Loucy (cell line): ENCODE measurements at regions not wholly inside any gene's neighbourhood (a gene's known extent, or its start where the extent isn't known, plus 50 kb on each side); places are given as distances from the start of the nearest gene placed in this dataset.
A peak's percentile ranks its signal among the peaks of the same experiment; 100 is the strongest.

Experiments used
- H2AFZ ChIP-seq: fragments of 200-600 bp; sonication (generic); 2 replicates; pipeline ENCODE4 v1.6.0; 2016; ENCODE audit warnings: antibody characterized with exemption, mild to moderate bottlenecking, low read length, moderate library complexity
- H3F3A ChIP-seq: fragments of 200-600 bp; 2 replicates; pipeline ENCODE4 v1.6.0; 2016; ENCODE audit warnings: antibody characterized with exemption, low read depth, mild to moderate bottlenecking
- H3K27me3 ChIP-seq: fragments of 200-600 bp; sonication (generic); 2 replicates; pipeline ENCODE4 v1.6.1; 2014; ENCODE audit warnings: low read length, mild to moderate bottlenecking; ENCODE audit not compliant: insufficient read depth, poor library complexity, severe bottlenecking
- H3K36me3 ChIP-seq: fragments of 200-600 bp; sonication (generic); 2 replicates; pipeline ENCODE4 v1.6.1; 2016; ENCODE audit warnings: low read length; ENCODE audit not compliant: insufficient read depth
- H3K4me1 ChIP-seq: fragments of 200-600 bp; sonication (generic); 2 replicates; pipeline ENCODE4 v1.5.1; 2014; ENCODE audit warnings: low read length, mild to moderate bottlenecking; ENCODE audit not compliant: insufficient read depth, poor library complexity, severe bottlenecking
- H3K4me2 ChIP-seq: fragments of 200-600 bp; sonication (generic); 2 replicates; pipeline ENCODE4 v1.6.0; 2014; ENCODE audit warnings: antibody characterized with exemption, low read length, low read depth, mild to moderate bottlenecking; ENCODE audit not compliant: poor library complexity, severe bottlenecking
- H3K4me3 ChIP-seq: fragments of 200-600 bp; sonication (generic); 2 replicates; pipeline ENCODE4 v1.5.1; 2014; ENCODE audit warnings: low read length, mild to moderate bottlenecking, mixed read lengths; ENCODE audit not compliant: poor library complexity, severe bottlenecking
- H3K79me2 ChIP-seq: fragments of 200-600 bp; sonication (generic); 2 replicates; pipeline ENCODE4 v1.6.1; 2014; ENCODE audit warnings: low read length; ENCODE audit not compliant: insufficient read depth
- H3K9ac ChIP-seq: fragments of 200-600 bp; sonication (generic); 2 replicates; pipeline ENCODE4 v1.6.0; 2014; ENCODE audit warnings: mild to moderate bottlenecking, low read depth, low read length, moderate library complexity; ENCODE audit not compliant: poor library complexity, severe bottlenecking
- H3K9me2 ChIP-seq: fragments of 200-600 bp; sonication (generic); replicated peaks from 2 replicates; pipeline ENCODE4 v1.6.1; 2016; ENCODE audit warnings: low read depth, low read length, mixed read lengths
- H3K9me3 ChIP-seq: fragments of 200-600 bp; sonication (generic); 2 replicates; pipeline ENCODE4 v1.6.1; 2014; ENCODE audit warnings: mild to moderate bottlenecking, antibody characterized with exemption, low read length, low read depth; ENCODE audit not compliant: insufficient read depth
- H4K20me1 ChIP-seq: fragments of 200-600 bp; sonication (generic); 2 replicates; pipeline ENCODE4 v1.6.0; 2014; ENCODE audit warnings: antibody characterized with exemption, low read length, mild to moderate bottlenecking; ENCODE audit not compliant: insufficient read depth, poor library complexity, severe bottlenecking
- EZH2phosphoT487 ChIP-seq: fragments of 200-600 bp; IDR thresholded peaks from 2 replicates; pipeline ENCODE4 v1.6.1; 2018; ENCODE audit warnings: antibody characterized with exemption, mild to moderate bottlenecking, moderate library complexity, borderline replicate concordance
- TF ChIP-seq, protein P1 (sequence below): fragments of 200-600 bp; sonication (generic); conservative IDR thresholded peaks from 2 replicates; pipeline ENCODE4 v1.5.1; 2014; ENCODE audit warnings: mild to moderate bottlenecking, antibody characterized with exemption, low read length

DNA sequence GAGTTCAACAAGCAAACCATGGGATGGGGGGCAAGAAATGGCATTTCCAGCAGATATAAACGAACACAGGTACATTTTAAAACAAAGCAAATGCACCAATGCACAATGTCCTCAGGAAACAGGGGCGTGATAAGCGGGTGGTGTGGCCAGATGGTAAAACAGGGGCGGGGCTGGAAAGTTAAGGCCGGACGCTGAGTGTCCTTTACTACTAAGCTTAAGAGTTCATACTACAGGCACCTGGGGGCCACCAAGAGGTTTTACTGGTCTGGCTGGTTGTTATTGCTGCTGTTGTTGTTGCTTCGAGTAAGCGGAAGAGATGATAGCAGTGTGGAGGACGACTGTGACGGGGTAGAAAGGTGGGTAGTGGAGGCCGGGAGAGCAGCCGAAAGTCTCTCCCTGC is 99.8 kb downstream of the ATPSCKMT start:
- no peaks in the 10 kb centered on the region for H3K9me2 ChIP-seq
- no peak overlapping the region for H3K4me3 ChIP-seq
- no peaks in the 10 kb centered on the region for H3K9me3 ChIP-seq
- H3K4me1 ChIP-seq, result no peaks in the 10 kb centered on the region
- no peaks in the 10 kb centered on the region for H4K20me1 ChIP-seq
- H3K79me2 ChIP-seq, result no peaks in the 10 kb centered on the region
- no peak overlapping the region for H2AFZ ChIP-seq
- H3K9ac ChIP-seq, result no peak overlapping the region
- no peaks in the 10 kb centered on the region for H3F3A ChIP-seq
- H3K27me3 ChIP-seq, result no peaks in the 10 kb centered on the region
- no peaks in the 10 kb centered on the region for H3K36me3 ChIP-seq
- TF ChIP-seq EZH2phosphoT487, result no peak
- TF ChIP-seq, protein P1, sequence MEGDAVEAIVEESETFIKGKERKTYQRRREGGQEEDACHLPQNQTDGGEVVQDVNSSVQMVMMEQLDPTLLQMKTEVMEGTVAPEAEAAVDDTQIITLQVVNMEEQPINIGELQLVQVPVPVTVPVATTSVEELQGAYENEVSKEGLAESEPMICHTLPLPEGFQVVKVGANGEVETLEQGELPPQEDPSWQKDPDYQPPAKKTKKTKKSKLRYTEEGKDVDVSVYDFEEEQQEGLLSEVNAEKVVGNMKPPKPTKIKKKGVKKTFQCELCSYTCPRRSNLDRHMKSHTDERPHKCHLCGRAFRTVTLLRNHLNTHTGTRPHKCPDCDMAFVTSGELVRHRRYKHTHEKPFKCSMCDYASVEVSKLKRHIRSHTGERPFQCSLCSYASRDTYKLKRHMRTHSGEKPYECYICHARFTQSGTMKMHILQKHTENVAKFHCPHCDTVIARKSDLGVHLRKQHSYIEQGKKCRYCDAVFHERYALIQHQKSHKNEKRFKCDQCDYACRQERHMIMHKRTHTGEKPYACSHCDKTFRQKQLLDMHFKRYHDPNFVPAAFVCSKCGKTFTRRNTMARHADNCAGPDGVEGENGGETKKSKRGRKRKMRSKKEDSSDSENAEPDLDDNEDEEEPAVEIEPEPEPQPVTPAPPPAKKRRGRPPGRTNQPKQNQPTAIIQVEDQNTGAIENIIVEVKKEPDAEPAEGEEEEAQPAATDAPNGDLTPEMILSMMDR, result no peak
- no peak overlapping the region for H3K4me2 ChIP-seq

DNA sequence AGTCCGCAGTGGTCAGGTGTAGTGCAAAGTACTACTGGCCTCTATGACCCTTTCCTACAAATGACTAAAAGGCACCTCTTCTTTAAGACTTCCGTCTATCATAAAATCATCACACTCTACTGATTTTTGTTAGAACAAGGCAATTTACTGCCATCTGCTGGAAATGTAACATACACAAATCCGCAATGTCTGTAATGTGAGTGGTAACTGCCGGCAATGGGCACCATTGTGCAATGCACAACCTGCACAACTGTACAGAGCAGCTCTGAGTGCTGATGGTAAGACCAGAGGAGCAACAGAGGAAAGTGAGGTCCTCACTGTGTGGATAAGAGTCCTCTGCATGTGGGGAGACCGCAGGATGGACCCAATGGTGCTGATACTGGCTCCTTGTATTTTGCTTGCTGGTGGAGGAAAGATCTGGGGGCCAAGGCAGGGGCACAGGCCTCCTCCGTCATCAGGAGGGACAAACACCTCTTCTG is 103.7 kb downstream of the ATPSCKMT start:
- no peaks in the 10 kb centered on the region for H3K36me3 ChIP-seq
- H3K27me3 ChIP-seq, result no peaks in the 10 kb centered on the region
- H2AFZ ChIP-seq, result no peak overlapping the region
- no peaks in the 10 kb centered on the region for H4K20me1 ChIP-seq
- no peak for TF ChIP-seq EZH2phosphoT487
- TF ChIP-seq, protein P1, result peak; percentile 62
- no peak overlapping the region for H3K4me2 ChIP-seq
- no peak overlapping the region for H3K9ac ChIP-seq
- H3K4me1 ChIP-seq, result no peaks in the 10 kb centered on the region
- no peaks in the 10 kb centered on the region for H3K9me3 ChIP-seq
- H3K9me2 ChIP-seq, result no peaks in the 10 kb centered on the region
- no peaks in the 10 kb centered on the region for H3F3A ChIP-seq
- H3K79me2 ChIP-seq, result no peaks in the 10 kb centered on the region
- H3K4me3 ChIP-seq, result no peak overlapping the region

DNA sequence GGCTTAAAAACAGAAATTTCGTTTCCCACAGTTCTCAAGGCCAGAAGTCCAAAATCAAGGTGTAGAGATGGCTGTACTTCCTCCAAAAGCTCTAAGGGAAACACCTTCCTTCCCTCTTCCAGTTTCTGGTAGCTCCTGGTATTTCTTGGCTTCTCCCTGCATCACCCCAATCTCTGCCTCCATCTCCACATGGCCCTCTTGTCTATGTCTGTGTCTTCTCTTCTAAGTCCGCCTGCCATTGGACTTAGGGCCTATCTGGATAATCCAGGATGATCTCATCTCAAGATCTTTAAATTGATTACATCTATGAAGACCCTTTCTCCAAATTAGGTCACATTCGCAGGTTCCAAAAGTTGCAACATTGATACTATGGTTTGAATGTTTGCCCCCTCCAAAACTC is 105.6 kb downstream of the ATPSCKMT start:
- Histone ChIP-seq H3K9me3 (no peaks in the 10 kb centered on the region), H3K4me3 (no peak overlapping the region), H3K27me3 (no peaks in the 10 kb centered on the region), H3K36me3 (no peaks in the 10 kb centered on the region), H3K4me2 (no peak overlapping the region), H3K4me1 (no peaks in the 10 kb centered on the region), H3F3A (no peaks in the 10 kb centered on the region), H3K9ac (no peak overlapping the region), H4K20me1 (no peaks in the 10 kb centered on the region), H3K9me2 (no peaks in the 10 kb centered on the region), H3K79me2 (no peaks in the 10 kb centered on the region), H2AFZ (no peak overlapping the region)
- TF ChIP-seq, protein P1, result no peak
- TF ChIP-seq EZH2phosphoT487, result no peak
